ENCODE measurements at regions not wholly inside any gene's neighbourhood (a gene's known extent, or its start where the extent isn't known, plus 50 kb on each side); places are given as distances from the start of the nearest gene placed in this dataset.

DNA sequence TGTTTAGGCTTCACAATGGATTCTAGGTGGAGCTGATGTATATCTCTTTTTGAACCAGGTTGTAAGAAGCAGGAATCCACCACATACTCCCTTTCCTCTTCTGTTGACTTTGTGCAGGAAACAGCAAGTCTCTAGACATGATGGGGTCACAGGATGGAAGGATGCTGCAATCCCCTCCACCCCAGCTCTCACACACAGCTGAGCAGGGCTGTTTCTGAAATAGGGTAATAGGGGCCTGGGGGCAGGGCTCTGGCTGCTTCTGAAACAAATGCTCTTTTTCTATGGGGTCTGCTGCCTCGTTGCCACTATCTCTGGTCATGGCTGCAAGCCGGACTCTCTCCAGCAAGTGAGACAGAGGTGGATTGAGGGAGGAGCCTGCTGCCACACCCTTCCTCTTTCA lies 148.9 kb downstream of the SOX11 start:
- intact Hi-C loops (cut with micrococcal nuclease) = no loop called here

DNA sequence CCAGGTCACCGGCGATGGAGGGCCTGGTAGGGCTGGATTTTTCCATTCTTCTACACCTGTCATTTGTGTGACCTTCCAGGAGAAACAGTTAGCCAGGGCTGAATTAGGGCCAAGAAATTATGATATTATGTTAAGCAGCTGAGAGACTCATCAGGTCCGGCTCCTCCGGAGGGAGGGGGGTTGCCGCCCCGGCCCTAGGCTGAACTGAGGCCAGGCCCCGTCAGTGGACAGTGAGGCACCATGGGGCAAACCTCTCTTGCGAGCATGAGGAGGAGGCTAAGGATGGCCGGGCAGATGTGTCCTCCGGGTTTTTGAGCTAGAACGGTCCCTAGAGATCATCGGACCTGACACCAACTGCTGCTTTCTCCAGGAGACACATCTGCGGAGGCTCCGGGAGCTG lies 150.1 kb downstream of the SOX11 start:
- intact Hi-C loops (cut with micrococcal nuclease) = no loop called here

GRCh38 chr2:5845798-5846330 lies 153.7 kb downstream of the SOX11 start:
- intact Hi-C loops (cut with micrococcal nuclease) = no loop called here

DNA sequence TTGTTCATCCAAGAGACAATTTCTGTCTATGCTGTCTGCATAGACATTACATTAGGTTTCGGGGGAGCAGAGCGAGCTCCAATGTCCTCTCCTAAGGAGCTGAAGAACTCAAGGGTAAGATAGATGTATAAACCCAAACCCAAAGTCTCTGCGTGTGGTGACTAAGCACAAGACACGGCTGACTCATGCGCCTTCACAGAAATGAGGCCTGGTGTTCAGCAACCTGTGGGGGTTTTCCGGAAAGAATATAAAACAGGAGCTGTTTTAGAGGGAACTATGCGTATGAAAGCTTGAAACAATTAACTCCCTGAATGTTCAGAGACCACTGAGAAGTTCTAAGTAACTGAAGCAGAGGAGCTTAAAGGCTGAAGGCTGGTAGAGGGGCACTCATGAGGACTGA lies 154.7 kb downstream of the SOX11 start:
- intact Hi-C loops (cut with micrococcal nuclease) = no loop called here

DNA sequence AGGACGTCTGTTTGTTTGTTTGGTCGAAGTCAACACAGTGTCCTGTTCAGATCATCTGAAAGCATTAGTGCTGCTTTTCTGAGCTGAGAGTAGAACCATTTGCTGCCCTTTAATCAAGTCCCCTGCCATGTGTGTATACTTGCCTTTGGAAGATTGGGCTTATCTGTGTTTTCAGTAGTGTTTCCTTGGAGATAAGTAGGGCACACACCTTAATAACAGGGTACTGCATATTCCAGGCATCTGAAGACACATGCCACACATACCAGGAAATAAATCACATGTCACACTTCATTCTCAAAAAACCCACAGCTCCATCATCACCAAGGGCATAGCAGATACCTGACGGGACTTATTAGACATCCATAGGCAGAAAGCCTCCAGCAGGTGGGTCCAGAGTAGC lies 157.4 kb downstream of the SOX11 start:
- intact Hi-C loops (cut with micrococcal nuclease) = no loop called here

- intact Hi-C loops (cut with micrococcal nuclease) = no loop called here
These were observed 159.2 kb downstream of the SOX11 start for GRCh38 chr2:5851410-5851809.

GRCh38 chr2:5854797-5855196 lies 162.6 kb downstream of the SOX11 start:
- intact Hi-C loops (cut with micrococcal nuclease) = no loop called here

DNA sequence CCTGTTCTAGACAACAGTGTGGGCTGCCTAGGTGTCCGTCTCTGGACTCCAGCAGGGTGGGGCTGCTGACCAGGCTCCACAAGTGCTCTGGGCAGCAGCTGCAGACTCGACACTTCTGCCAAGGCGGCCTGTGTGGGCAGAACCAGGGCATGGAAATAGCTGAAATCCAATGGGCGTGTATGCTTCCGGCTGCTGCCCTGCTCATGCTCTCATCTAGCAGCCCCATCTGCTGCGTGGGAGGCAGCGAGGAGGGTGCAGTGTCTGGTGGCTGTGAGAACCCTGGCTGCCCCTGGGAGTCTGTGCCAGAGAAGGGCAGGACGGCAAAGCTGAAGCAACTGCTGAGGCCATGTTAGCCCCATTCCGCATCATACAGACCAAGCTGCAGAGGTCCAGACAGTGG lies 174.9 kb downstream of the SOX11 start:
- intact Hi-C loops (cut with micrococcal nuclease) = no loop called here

DNA sequence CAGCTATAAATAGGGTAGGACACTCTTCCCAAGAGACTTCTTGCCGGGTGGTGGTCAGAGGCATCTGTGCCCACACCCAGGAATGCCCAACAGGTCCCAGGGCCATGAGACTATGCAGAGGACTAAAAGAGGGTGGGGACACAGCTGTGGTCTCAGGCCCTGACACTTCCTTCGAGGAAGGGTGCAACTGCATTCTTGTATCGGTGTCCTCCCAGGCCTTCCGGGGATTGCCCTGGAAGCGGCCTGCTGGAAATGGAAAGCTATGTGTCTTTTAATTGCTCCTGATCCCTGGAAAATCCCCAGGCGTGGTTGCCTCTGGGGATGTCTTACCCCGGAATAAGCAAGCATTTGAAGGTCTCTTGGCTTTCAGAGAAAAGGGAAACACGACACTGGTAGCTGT lies 176.7 kb downstream of the SOX11 start:
- intact Hi-C loops (cut with micrococcal nuclease) = no loop called here

- intact Hi-C loops (cut with micrococcal nuclease) = no loop called here
These were observed 177.8 kb downstream of the SOX11 start for GRCh38 chr2:5869936-5870335.

- intact Hi-C loops (cut with micrococcal nuclease) = no loop called here
These were observed 185.2 kb downstream of the SOX11 start for GRCh38 chr2:5877360-5877759.

GRCh38 chr2:5885451-5886173 lies 193.4 kb downstream of the SOX11 start:
- intact Hi-C loops (cut with micrococcal nuclease) = no loop called here

DNA sequence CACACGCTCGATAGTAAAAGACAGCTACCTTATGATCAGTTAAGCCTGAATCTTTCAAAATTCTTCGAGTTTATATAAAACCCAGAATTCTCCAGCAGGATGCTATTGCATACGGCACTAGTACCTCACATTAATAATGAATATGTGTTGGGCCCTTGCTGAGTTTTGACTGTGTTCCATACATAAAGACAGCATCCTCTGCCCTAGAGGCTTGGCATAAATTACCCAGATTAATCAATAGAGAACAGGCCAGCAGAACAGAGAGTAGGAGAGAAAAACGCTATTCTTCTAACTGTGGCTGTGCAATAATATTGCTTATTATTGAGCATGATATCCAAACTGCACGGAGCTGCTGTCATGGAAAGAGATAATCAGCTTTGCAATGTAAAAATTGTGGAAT lies 194.3 kb downstream of the SOX11 start:
- intact Hi-C loops (cut with micrococcal nuclease) = no loop called here

GRCh38 chr2:5888126-5888525 lies 195.9 kb downstream of the SOX11 start:
- intact Hi-C loops (cut with micrococcal nuclease) = no loop called here

DNA sequence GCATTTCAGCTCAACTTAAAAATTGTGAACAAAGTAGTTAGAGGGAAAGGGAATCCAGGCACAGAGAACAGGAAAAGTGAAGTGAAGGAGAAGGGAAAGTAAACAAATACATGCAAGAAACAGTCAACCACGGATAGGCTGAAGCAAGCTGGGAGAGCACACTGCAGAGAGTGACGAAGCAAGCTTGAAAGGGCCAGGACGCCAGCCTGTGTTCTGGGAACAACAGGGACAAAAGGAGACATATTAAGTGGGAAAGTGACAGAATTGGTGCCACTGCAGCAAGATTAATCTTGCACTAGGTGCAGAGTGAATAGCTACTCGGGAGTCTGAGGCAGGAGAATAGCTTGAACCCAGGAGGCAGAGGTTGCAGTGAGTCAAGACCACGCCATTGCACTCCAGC lies 197.3 kb downstream of the SOX11 start:
- intact Hi-C loops (cut with micrococcal nuclease) = no loop called here

GRCh38 chr2:5894355-5894754 lies 202.2 kb downstream of the SOX11 start:
- intact Hi-C loops (cut with micrococcal nuclease) = no loop called here

DNA sequence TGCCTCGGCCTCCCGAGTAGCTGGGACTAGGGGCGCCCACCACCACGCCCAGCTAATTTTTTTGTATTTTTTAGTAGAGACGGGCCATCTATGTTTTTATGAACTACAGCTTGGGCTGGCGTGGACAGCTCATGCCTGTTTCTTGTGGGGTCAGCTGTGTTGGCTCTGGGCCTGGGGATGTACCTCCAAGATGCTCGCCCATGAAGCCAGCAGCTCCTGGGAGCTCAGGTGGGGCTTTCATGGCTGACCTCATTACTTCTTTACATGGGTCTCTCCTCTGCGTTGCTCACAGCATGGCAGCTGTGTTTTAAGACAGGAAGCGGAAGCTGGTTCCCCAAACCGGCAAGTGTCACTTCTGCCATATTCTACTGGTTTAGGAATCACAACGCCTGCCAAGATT lies 203.1 kb downstream of the SOX11 start:
- intact Hi-C loops (cut with micrococcal nuclease) = no loop called here

GRCh38 chr2:5897249-5897648 lies 205.1 kb downstream of the SOX11 start:
- intact Hi-C loops (cut with micrococcal nuclease) = no loop called here

DNA sequence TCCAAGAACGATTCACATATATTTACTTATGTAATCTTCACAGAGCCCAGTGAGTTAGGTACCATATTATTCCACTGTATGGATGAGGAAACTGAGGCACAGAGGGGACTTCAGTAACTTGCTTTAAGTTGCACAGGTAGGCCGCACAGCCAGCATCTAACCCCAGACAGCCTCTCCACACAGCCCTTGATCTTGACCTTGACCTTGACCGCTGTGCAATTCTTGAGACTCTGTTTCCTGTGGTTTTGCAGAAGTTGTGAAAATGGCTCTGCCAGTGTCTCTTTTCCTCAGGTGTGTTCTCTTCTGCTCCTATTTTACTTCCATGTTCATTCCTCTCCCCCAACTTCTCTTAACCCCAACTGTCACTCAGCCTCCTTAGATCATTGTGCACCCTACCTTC lies 206.5 kb downstream of the SOX11 start:
- intact Hi-C loops (cut with micrococcal nuclease) = no loop called here

DNA sequence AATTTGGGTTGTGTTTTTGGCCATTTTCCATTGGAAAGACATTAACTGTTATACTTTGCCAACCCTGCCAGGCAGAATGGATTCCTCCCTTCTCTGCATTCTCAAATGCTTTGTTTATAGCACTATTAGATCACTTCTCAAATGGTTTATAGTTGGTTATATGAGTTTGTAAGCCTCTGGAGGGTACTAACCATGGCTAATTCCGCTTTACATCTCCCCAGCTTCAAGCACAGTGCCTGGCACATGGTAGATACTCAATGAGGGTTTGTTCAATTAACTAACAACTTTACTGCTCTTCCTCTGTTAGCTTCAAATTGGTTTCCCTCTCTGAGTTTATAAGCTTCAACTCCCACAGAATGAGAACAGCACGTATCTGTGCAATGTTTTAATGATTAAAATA lies 213.5 kb downstream of the SOX11 start:
- intact Hi-C loops (cut with micrococcal nuclease) = no loop called here

DNA sequence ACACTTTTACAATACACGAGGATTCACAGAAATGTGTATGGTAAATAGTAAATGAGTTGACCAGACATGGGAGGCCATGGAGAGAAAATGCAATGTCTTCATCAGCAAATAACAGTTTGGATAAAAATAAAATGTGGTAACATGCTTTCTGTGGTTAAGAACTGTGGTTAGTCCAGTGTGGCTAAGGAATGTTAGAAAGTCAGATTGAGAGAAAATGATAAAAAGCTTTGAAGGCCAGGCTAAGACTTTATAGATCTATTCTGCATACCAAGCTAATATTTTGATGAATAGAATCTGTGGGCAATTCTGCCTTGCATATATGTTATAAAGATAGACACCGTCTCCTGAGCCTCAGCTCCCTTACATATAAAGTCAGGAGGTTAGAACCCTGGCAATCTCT lies 215.9 kb downstream of the SOX11 start:
- intact Hi-C loops (cut with micrococcal nuclease) = no loop called here

GRCh38 chr2:5911718-5912117 lies 219.5 kb downstream of the SOX11 start:
- intact Hi-C loops (cut with micrococcal nuclease) = no loop called here

DNA sequence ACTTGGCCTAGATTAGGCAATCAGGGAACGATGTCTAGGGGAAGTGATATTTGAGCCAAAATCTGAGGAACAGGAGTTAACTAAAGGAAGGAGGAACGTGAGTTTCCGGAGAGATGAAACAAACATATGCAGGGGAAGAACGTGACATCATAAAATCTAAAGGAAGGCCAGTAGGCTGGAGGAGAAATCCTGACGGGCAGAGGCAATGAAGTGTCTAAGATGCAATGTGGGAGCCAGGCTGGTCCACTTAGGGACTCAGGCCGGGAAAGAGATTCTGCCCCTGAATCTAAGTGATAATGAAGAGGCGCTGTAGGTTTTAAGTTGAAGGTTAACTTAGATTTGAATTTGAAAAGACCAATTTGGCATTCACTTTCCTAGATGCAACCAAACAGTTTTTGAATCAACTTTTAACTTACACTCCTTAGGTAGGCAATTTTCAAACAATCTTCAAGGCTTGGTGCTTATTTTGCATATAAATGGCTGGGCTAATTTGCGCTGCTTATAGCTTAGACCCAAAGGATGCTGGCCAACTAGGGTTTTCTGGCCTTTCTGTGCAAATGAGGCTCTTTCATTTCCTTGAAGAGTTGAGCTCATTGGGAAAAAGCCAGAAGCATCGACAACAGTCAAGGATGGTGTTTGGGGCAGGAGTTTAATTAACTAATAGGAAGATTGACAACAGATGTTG lies 221.7 kb downstream of the SOX11 start:
- intact Hi-C loops (cut with micrococcal nuclease) = no loop called here
